Skeletal muscle satellite cell (primary cell): ENCODE measurements at regions not wholly inside any gene's neighbourhood (a gene's known extent, or its start where the extent isn't known, plus 50 kb on each side); places are given as distances from the start of the nearest gene placed in this dataset.

Experiments used
- H3K27me3 ChIP-seq: 2 replicates; pipeline ENCODE4 v1.7.0; 2013; ENCODE audit warnings: low read length; ENCODE audit not compliant: control insufficient read depth, insufficient read depth
- H3K36me3 ChIP-seq: 2 replicates; pipeline ENCODE4 v1.7.0; 2013; ENCODE audit warnings: mild to moderate bottlenecking, control low read depth, low read length; ENCODE audit not compliant: insufficient read depth
- H3K4me1 ChIP-seq: 2 replicates; pipeline ENCODE4 v1.7.0; 2013; ENCODE audit warnings: low read length; ENCODE audit not compliant: control insufficient read depth, insufficient read depth
- H3K4me2 ChIP-seq: 2 replicates; pipeline ENCODE4 v1.7.0; 2013; ENCODE audit warnings: mild to moderate bottlenecking, low read length
- H3K4me3 ChIP-seq: 2 replicates; pipeline ENCODE4 v1.7.0; 2013; ENCODE audit warnings: low read length
- H3K9ac ChIP-seq: 2 replicates; pipeline ENCODE4 v1.7.0; 2013; ENCODE audit warnings: mild to moderate bottlenecking, low read depth, low read length, moderate library complexity
- H3K9me3 ChIP-seq: replicated peaks from 2 replicates; pipeline ENCODE4 v1.7.0; 2013; ENCODE audit warnings: mild to moderate bottlenecking, control low read depth, low read length

- Histone ChIP-seq H3K9me3 (no peaks in the 10 kb centered on the region), H3K4me1 (no peaks in the 10 kb centered on the region), H3K36me3 (no peaks in the 10 kb centered on the region), H3K4me3 (no peak overlapping the region), H3K9ac (no peak overlapping the region), H3K4me2 (no peak overlapping the region), H3K27me3 (no peaks in the 10 kb centered on the region)
These were observed 332.9 kb upstream of the ARRDC4 start for GRCh38 chr15:97627634-97628033.

DNA sequence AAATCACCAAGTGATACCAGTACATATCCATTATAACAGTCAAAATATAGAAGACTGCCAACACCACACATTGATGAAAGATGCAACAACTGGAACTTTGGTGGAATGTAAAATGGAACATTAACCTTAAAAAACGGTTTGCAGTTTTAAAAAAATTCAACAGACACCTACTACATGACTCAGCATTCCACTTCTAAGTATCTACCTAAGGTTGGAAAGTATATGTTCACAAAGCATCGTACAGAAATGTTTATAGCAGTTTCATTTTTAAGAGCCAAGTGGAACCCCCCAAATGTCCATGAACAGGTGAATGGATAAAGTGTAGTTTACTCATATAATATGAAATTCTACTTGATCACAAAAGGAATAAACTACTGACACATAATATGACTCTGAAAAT, 314.7 kb upstream of the ARRDC4 start:
- Histone ChIP-seq H3K27me3 (no peaks in the 10 kb centered on the region), H3K9me3 (no peaks in the 10 kb centered on the region), H3K9ac (no peak overlapping the region), H3K4me2 (no peak overlapping the region), H3K4me3 (no peak overlapping the region), H3K4me1 (no peaks in the 10 kb centered on the region), H3K36me3 (no peaks in the 10 kb centered on the region)

DNA sequence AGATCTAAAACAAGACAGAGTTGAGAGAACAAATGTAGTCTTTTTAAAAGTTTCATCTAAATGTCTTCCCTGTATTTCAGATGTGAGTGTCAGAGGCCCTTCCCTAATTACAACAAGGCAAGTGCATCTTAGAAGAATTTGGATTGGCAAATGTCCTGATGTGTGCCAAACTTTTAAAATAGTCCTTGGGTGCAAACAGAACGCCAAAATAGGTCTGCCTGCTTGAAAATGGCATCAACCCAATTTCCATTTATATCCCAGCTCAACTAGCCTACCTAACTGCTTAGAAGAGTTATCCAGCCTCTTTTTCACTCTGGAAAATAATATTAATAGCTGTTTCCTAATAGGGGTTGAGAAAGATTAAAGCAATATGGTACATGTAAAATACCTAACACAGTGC, 311.8 kb upstream of the ARRDC4 start:
- Histone ChIP-seq H3K9ac (no peak overlapping the region), H3K9me3 (no peaks in the 10 kb centered on the region), H3K4me3 (no peak overlapping the region), H3K4me1 (no peaks in the 10 kb centered on the region), H3K4me2 (no peak overlapping the region), H3K27me3 (no peaks in the 10 kb centered on the region), H3K36me3 (no peaks in the 10 kb centered on the region)

DNA sequence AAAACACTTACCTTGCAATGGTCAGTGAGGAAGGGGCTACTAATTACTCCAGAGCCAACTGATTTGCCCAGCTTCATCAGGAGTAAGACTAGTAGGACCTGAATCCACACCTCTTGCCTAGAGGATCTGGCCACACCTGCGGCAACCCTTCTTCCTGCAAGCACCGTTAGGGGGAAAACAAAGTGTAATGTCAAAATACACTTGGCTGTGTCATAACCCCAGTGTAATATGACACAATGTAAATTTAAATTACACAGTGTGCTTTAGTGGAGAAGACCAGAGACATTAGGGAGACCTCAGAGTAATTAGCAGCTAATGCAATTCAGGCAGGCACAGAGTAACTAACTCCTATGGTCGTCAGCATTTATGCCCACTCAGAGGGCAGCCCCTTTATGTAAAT, 308.5 kb upstream of the ARRDC4 start:
- no peak overlapping the region for H3K4me2 ChIP-seq
- H3K4me3 ChIP-seq, result no peak overlapping the region
- no peaks in the 10 kb centered on the region for H3K36me3 ChIP-seq
- no peaks in the 10 kb centered on the region for H3K27me3 ChIP-seq
- no peaks in the 10 kb centered on the region for H3K9me3 ChIP-seq
- H3K4me1 ChIP-seq, result no peaks in the 10 kb centered on the region
- no peak overlapping the region for H3K9ac ChIP-seq

GRCh38 chr15:97652700-97653167, 307.8 kb upstream of the ARRDC4 start:
- no peaks in the 10 kb centered on the region for H3K36me3 ChIP-seq
- no peak overlapping the region for H3K9ac ChIP-seq
- H3K4me1 ChIP-seq, result no peaks in the 10 kb centered on the region
- no peak overlapping the region for H3K4me2 ChIP-seq
- no peaks in the 10 kb centered on the region for H3K27me3 ChIP-seq
- H3K9me3 ChIP-seq, result no peaks in the 10 kb centered on the region
- no peak overlapping the region for H3K4me3 ChIP-seq

GRCh38 chr15:97653896-97654295, 306.6 kb upstream of the ARRDC4 start:
- H3K9me3 ChIP-seq, result no peaks in the 10 kb centered on the region
- no peaks in the 10 kb centered on the region for H3K4me1 ChIP-seq
- H3K27me3 ChIP-seq, result no peaks in the 10 kb centered on the region
- H3K4me2 ChIP-seq, result no peak overlapping the region
- H3K4me3 ChIP-seq, result no peak overlapping the region
- no peak overlapping the region for H3K9ac ChIP-seq
- no peaks in the 10 kb centered on the region for H3K36me3 ChIP-seq

- no peaks in the 10 kb centered on the region for H3K4me1 ChIP-seq
- no peak overlapping the region for H3K4me2 ChIP-seq
- H3K27me3 ChIP-seq, result no peaks in the 10 kb centered on the region
- no peak overlapping the region for H3K9ac ChIP-seq
- H3K4me3 ChIP-seq, result no peak overlapping the region
- no peaks in the 10 kb centered on the region for H3K9me3 ChIP-seq
- no peaks in the 10 kb centered on the region for H3K36me3 ChIP-seq
These were observed 305.9 kb upstream of the ARRDC4 start for GRCh38 chr15:97654481-97655076.

DNA sequence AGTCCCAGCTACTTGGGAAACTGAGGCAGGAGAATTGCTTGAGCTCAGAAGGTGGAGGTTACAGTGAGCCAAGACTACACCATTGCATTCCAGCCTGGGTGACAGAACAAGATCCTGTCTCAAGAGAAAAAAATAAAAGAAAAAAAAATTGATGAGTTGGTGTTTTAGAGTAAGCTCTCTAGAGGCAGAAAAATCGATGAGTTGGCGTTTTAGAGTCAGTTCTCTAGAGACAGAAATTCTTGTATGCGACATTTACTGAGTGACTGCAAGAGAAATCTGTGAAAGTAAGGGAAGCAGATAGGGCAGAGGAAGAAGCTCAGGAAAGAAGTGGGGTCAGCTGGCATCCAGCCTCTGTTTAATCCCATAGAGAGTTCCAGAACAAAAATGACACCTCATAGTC, 298.7 kb upstream of the ARRDC4 start:
- H3K27me3 ChIP-seq, result no peaks in the 10 kb centered on the region
- no peak overlapping the region for H3K9ac ChIP-seq
- H3K36me3 ChIP-seq, result no peaks in the 10 kb centered on the region
- no peak overlapping the region for H3K4me2 ChIP-seq
- peaks cover 4% of the 10 kb centered on the region for H3K9me3 ChIP-seq
- H3K4me1 ChIP-seq, result no peaks in the 10 kb centered on the region
- no peak overlapping the region for H3K4me3 ChIP-seq

DNA sequence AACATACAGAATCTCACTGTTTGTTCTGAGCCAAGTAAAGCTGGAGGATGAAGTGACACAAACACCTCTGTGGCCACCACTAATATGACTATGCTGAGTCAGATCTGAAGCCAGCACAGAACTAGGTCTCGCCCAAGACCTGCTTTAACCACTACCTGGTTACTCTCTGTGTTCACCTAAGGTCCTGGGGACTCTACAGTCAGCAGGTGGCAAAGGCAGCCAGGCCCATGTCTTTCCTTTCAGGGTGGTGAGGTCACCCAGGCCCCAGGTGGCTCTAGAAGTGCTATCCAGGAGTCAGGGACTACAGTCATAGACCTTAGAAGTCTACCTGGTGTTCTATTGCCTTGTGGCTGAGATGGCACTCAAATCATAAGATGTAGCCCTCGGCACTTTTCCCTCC, 287.9 kb upstream of the ARRDC4 start:
- Histone ChIP-seq H3K9me3 (peaks cover 9% of the 10 kb centered on the region), H3K4me1 (no peaks in the 10 kb centered on the region), H3K36me3 (no peaks in the 10 kb centered on the region), H3K4me2 (no peak overlapping the region), H3K4me3 (no peak overlapping the region), H3K27me3 (no peaks in the 10 kb centered on the region), H3K9ac (no peak overlapping the region)

DNA sequence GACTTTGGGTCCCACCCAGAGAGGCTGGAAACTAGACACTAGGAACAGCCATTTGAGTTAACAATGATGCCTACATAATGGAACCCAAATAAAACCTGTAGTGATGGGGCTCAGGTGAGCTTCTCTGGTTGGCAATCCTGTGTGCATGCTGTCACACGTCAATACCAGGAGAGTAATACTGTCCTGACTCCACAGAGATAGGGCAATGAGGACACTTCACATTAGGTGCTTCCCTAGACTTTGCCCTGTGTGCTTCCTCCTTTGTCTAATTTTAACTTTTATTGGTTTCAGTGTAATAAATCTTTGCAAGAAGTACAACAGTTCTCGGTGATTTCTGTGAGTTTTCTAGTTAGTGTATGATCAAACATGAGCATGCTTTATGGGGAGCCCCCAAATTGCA, 281.8 kb upstream of the ARRDC4 start:
- Histone ChIP-seq H3K9ac (no peak overlapping the region), H3K27me3 (no peaks in the 10 kb centered on the region), H3K4me2 (no peak overlapping the region), H3K9me3 (peaks cover 9% of the 10 kb centered on the region), H3K4me1 (no peaks in the 10 kb centered on the region), H3K4me3 (no peak overlapping the region), H3K36me3 (no peaks in the 10 kb centered on the region)

GRCh38 chr15:97679106-97679688, 281.3 kb upstream of the ARRDC4 start:
- Histone ChIP-seq H3K27me3 (no peaks in the 10 kb centered on the region), H3K4me3 (no peak overlapping the region), H3K4me2 (no peak overlapping the region), H3K4me1 (no peaks in the 10 kb centered on the region), H3K9ac (no peak overlapping the region), H3K36me3 (no peaks in the 10 kb centered on the region), H3K9me3 (peaks cover 5% of the 10 kb centered on the region)

DNA sequence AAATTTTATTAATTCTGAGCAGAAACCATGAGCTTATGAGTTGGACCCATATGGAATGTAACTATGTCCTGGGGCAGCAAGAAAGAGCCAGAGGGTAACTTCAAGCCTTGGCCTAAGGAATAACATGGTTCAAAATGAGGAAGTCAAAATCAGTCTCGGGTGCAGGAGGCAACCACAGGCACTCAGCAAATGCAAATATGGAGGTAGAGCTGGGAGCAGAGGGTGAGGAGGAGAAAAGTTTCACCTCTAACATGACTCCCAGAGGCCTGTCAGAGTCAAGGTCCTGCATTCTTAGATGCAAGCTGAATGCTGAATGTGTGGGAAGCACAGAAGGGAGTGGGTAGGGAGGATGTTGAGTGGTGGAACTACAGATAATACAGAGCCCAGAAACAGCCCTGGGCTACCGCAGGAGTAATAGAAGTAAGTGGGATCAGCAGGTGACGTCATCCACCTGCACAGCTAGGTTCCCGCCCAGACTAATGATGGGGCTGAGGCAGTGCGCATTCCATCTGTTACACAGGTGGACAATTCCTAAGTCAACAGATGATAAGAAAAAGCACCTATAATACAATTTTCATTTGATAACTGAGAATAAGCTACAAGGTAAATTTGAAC, 279.8 kb upstream of the ARRDC4 start:
- no peak overlapping the region for H3K4me2 ChIP-seq
- no peak overlapping the region for H3K4me3 ChIP-seq
- H3K9ac ChIP-seq, result no peak overlapping the region
- no peaks in the 10 kb centered on the region for H3K36me3 ChIP-seq
- H3K4me1 ChIP-seq, result no peaks in the 10 kb centered on the region
- H3K9me3 ChIP-seq, result peaks cover 5% of the 10 kb centered on the region
- no peaks in the 10 kb centered on the region for H3K27me3 ChIP-seq
